HUDEP-2 (cell line): ENCODE measurements at regions not wholly inside any gene's neighbourhood (a gene's known extent, or its start where the extent isn't known, plus 50 kb on each side); places are given as distances from the start of the nearest gene placed in this dataset.
"Not testable (repeated sequence)": the region's sequence is repeated elsewhere in the genome, so short reads cannot be mapped to it uniquely, and the experiment has no call there.

Experiments
- DNase-seq, 76 experiments: peaks; one replicate each; lab custom pipeline; 2025; ENCODE audit not compliant: unreplicated experiment in 76 of 76; lab: John Stamatoyannopoulos, UW

DNA sequence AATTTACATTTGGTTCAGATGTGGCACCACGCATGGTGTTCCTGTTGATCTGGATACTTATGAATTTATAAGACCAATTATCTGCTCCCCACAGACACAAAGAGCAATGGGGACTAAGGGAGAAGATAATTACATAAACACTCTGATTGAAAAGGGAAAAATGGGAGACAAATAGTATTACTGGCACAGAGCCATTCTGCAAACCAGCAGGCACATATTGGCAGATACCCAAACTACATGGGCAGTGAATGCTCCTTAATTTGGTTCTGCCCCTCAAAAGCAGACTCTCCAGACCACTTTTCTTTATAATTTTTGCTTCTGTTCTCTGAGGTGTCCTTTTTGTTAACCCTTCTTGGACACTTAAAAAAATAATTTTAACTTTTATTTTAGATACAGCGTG is 1674.2 kb downstream of the PCDH9 start:
- DNase-seq = no peak

GRCh38 chr13:65553096-65553727 is 1676.9 kb downstream of the PCDH9 start:
- no peak for DNase-seq

DNA sequence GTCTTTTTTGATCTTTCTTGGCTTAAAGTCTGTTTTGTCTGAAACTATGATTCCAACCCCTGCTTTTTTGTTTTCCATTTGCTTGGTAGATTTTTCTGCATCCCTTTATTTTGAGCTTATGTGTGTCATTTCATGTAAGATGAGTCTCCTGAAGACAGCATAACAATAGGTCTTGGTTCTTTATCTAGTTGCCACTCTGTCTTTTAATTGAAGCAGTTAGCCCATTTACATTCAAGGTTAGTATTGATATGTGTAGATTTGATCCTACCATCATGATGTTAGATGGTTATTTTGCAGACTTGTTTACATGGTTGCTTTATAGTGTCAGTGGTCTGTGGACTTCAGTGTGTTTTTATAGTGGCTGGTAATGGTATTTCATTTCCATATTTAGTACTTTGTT is 1678.9 kb downstream of the PCDH9 start:
- no peak for DNase-seq

GRCh38 chr13:65540175-65540574 is 1690.0 kb downstream of the PCDH9 start:
- DNase-seq = no peak

GRCh38 chr13:65535370-65535769 is 1694.8 kb downstream of the PCDH9 start:
- DNase-seq = no peak

DNA sequence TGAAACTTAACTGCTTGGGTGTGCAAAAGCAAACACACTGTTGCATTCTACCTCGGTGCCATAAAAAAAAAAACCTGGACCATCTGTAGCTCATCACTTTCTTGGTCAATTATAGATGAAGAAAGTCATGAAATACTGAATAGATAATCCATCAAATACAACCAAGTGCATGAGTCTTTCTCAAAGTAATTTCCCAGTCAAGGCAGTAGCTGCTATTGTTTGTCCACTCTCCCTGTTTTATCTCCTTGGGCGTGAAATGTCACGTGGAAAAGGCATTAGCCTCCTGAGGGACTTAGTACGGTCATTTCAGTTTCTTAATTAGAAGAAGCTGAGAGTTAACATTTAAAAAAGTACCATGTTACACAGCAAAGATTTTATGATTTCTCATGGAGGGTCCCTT is 1697.9 kb downstream of the PCDH9 start:
- DNase-seq = no peak

DNA sequence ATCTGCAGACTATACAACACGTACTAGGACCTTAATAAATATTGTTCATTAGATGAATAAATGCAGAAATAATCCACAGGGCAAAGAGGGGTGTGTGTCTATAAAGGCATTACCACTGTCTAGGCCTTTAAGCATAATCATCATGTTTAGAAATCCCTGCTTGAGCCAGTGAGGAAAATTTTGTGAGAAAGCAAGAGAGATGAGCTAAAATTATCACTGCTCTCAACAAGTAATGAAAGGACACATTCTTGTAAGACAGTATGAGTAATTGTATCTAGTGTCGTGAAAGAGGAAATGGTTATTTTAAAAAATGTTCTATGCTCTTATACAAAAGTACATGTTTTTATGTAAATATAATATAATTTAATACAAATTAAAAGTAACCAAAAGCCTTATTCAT is 1699.4 kb downstream of the PCDH9 start:
- no peak for DNase-seq

DNA sequence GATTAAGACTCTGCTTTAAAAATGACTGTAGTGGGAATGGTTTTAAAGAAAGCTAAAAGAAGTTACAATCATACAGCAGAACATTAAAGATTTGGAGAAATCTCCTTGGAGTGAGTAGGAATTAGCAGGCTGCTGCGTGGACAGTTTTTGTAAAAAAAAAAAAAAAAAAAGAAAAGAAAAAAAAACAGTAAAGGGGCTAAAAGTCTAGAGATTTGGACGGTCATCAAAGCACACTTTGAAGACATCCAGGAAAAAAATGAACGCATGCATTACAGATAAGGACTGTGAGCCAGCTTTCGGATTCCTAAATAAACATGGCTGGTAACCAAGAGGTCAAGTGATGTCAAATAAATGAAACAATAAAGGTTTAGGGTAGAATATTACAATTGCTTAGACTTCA is 1700.6 kb downstream of the PCDH9 start:
- no peak for DNase-seq

- no peak for DNase-seq
Measured at GRCh38 chr13:65508745-65509144, 1721.4 kb downstream of the PCDH9 start.

DNA sequence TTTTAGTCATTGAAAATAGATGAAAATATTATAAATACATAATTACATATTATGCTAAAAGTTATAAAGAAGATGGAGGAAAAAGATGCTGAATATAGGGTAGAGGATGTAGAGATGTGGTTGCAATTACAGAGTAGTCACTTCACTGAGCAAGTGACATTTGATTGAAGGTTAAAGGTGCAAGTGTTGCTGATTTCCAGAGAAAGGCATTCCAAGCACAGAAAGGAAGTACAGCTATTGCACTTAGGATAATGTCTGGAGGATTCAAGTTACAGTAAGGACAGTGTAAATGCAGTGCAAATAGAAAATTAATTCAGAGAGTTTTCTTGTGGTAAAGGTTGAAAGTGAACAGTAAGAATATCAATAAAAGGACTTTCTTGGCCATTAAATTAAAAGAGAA is 1721.8 kb downstream of the PCDH9 start:
- DNase-seq = no peak

- no peak for DNase-seq
Measured at GRCh38 chr13:65505941-65506340, 1724.2 kb downstream of the PCDH9 start.

- DNase-seq = no peak
Measured at GRCh38 chr13:65504213-65504612, 1725.9 kb downstream of the PCDH9 start.

DNA sequence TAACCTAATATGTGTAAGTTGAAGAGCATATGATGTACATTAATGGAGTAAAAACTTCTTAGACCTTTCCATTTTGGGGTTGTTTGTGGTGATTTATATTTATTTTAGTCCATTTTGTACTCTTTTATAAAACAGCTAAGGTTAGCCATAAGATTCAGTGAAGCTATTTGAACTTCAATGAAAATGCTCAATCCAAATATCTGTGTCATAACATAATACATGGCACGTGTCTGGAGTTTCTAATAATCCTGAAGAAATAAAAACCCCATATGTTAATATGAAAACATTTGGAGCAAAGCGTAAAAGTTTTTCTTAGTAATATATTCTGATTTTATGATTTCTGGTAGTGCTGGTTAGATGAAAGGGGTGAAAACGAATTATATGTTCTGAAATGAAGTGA is 1729.7 kb downstream of the PCDH9 start:
- no peak for DNase-seq

GRCh38 chr13:65499256-65499655 is 1730.9 kb downstream of the PCDH9 start:
- DNase-seq = no peak

- no peak for DNase-seq
Measured at GRCh38 chr13:65497265-65497664, 1732.9 kb downstream of the PCDH9 start.

DNA sequence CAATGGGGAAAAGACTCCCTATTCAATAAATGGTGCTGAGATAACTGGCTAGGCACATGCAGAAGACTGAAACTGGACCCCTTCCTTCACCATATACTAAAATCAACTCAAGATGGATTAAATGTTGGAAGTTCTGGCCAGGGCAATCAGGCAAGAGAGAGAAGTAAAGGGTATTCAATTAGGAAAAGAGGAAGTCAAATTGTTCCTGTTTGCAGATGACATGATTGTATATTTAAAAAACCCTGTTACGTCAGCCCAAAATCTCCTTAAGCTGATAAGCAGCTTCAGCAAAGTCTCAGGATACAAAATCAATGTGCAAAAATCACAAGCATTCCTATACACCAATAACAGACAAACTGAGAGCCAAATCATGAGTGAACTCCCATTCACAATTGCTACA is 1739.4 kb downstream of the PCDH9 start:
- not testable (repeated sequence) for DNase-seq

DNA sequence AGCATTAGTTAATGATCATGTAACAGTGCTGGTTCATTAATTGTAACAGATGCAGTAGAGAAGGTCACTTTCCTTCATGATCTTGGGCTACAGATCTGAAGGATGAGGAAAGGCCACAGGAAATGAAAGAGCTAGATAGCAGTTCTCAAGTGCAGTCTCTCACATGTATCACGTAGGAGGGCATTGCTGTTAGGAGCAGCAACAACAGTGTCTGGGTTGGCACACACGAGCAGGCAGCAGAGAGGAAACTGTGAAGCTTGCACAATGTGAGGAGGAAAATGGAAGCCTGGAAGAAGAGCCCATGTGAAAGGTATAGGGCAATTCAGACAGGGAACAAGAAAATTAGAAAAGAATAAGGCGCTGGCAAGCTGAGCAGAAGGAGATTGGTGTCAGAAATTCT is 1741.5 kb downstream of the PCDH9 start:
- DNase-seq = peak in 2 of 76 experiments; percentile 0 to 2

- no peak for DNase-seq
Measured at GRCh38 chr13:65479692-65480091, 1750.4 kb downstream of the PCDH9 start.

DNA sequence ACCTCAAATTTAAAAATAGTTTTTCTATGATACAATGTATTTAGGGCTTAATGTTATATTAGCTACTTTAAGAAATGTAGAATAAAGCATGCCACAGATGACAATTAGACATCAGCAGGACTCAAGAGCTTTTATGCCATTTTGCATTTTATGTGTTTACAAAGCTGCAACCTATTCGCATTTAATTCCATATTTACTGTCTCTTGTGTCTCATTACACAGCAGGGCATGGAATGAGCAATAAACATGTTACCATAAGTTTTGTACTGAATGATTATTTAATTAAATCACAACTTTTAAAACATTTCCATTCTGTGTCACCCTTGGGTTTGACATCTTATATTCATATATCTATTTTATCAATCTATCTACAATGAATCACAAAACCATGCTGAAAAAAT is 1756.9 kb downstream of the PCDH9 start:
- DNase-seq = no peak

DNA sequence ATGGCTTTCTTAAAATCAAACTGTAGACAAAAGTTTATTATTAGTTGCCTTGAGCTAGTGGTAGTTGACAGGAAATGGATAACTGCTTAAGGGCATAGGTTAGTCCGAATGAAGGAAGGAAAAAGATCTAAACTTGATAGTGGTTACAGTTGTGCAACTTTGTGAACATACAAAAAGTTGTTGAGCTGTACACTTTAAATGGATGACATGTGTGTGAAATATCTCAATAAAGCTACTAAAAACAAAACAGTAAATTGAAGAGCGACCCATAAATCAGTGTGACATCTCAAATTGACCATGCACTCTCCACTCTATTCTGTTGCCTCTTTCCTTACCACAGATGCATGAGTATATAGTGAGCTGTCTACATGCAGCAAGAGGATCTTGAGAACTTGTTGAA is 1757.8 kb downstream of the PCDH9 start:
- no peak for DNase-seq

DNA sequence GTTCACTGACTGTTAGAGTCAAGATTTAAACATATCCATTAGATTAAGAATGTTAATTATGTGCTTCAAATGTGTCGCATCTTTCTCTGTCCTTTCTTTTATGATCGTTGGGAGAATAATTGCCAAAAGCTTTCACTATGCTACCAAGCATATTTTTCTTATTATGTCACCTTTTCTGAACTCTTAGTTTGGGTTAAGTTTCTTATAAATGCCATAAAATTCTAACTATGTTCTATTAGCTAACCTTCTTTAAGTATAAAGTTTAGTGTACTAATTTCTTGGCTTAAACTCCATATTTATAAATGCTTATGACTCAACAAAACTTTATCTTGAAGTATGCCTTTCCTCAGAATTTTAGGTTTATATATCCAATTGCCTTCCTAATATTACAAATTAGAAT is 1759.4 kb downstream of the PCDH9 start:
- no peak for DNase-seq

GRCh38 chr13:65468628-65469027 is 1761.5 kb downstream of the PCDH9 start:
- DNase-seq = peak in 35 of 76 experiments; percentile 3 to 75 (median 34)

DNA sequence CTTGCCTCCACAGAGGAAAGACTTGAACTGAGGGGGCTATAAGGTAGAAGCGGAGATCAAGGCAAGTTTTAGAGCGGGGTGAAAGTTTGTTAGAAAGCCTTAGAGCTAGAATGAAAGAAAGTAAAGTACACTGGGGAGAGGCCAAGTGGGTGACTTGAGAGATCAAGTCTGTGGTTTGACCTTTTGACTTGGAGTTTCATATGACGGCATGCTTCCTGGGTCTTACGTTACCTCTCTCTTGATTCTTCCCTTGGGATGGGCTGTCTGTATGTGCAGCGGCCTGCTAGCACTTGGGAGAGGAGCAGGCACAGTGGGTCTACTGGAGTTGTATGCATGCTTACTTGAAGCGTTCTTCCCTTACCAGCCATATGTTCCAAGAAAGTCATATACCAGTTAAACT is 1768.5 kb downstream of the PCDH9 start:
- no peak for DNase-seq
